ENCODE measurements at regions not wholly inside any gene's neighbourhood (a gene's known extent, or its start where the extent isn't known, plus 50 kb on each side); places are given as distances from the start of the nearest gene placed in this dataset.

DNA sequence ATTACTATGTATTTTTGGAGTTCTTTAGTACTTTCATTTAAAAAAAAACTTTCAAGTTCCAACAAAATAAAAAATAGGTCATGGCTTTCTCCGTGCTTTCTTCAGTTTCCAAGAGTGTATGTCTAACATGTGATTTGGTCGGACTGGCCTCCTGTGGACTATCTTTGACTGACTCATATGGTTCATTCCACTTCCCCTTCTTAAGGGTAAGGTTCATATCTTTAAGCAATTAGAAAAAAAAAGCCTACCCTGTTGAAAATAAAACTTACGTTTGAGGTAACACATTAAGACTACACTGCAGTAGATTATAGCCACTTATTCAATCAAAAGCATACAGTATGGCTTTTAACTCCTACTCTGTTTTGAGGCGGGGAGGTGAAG, 112.8 kb upstream of the AHR start:
- TF ChIP-seq FOXM1 (IDR thresholded peaks at IDR 0.05; ENCODE audit: borderline replicate concordance, low read depth) (no peak), YY1 (IDR thresholded peaks at IDR 0.05; ENCODE audit: low read depth) (no peak), NFIC (IDR thresholded peaks at IDR 0.05) (no peak), EGR1 (IDR thresholded peaks at IDR 0.05) (no peak), TAF1 (IDR thresholded peaks at IDR 0.05; ENCODE audit: low read depth) (no peak), ZBTB7A (IDR thresholded peaks at IDR 0.05; ENCODE audit: low read depth) (no peak), CREB1 (IDR thresholded peaks at IDR 0.05; ENCODE audit: low read depth) (no peak)

DNA sequence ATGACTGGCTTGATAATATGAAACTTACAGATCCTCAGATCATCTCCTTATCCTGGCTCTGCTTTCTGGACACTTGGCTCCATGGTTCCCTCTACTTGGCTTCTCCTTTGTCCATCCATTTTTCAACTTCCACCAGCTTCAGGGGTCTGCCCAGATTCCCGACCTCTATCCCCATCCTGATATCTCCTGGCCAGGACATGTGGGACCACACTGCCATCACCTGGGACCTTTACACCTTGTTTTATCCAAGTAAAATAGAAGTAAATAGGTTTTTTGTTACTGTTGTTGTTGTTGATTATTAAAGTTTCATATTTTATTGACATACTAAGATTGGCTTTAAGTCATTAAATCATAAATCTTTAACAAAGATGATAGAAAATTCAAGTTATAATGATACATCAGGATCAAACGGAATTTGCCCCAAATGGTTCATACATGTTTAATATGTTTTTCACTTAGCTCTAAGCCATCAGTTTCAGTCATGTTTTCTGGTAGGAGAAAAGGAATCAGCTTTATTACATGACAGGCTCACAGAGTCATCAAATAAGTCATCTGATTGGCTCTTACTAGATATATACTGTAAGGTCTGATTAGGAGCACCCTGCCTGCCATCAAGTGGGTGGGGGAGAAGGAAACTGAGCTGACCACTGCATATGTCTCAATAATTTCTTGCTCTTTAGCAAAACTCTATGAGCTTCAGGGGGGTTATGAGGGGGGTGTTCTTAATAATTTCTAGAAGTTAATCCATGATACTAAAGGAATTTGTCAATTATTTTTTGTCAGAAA, 111.5 kb upstream of the AHR start:
- TF ChIP-seq FOXM1 (IDR thresholded peaks at IDR 0.05; ENCODE audit: borderline replicate concordance, low read depth) (no peak), EGR1 (IDR thresholded peaks at IDR 0.05) (no peak), YY1 (IDR thresholded peaks at IDR 0.05; ENCODE audit: low read depth) (no peak), EP300 (IDR thresholded peaks at IDR 0.05; ENCODE audit: borderline replicate concordance) (no peak), TCF12 (IDR thresholded peaks at IDR 0.05; ENCODE audit: low read depth) (no peak), CREB1 (IDR thresholded peaks at IDR 0.05; ENCODE audit: low read depth) (no peak), NFIC (IDR thresholded peaks at IDR 0.05) (no peak)
- TF ChIP-seq, protein P1, sequence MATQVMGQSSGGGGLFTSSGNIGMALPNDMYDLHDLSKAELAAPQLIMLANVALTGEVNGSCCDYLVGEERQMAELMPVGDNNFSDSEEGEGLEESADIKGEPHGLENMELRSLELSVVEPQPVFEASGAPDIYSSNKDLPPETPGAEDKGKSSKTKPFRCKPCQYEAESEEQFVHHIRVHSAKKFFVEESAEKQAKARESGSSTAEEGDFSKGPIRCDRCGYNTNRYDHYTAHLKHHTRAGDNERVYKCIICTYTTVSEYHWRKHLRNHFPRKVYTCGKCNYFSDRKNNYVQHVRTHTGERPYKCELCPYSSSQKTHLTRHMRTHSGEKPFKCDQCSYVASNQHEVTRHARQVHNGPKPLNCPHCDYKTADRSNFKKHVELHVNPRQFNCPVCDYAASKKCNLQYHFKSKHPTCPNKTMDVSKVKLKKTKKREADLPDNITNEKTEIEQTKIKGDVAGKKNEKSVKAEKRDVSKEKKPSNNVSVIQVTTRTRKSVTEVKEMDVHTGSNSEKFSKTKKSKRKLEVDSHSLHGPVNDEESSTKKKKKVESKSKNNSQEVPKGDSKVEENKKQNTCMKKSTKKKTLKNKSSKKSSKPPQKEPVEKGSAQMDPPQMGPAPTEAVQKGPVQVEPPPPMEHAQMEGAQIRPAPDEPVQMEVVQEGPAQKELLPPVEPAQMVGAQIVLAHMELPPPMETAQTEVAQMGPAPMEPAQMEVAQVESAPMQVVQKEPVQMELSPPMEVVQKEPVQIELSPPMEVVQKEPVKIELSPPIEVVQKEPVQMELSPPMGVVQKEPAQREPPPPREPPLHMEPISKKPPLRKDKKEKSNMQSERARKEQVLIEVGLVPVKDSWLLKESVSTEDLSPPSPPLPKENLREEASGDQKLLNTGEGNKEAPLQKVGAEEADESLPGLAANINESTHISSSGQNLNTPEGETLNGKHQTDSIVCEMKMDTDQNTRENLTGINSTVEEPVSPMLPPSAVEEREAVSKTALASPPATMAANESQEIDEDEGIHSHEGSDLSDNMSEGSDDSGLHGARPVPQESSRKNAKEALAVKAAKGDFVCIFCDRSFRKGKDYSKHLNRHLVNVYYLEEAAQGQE (IDR thresholded peaks at IDR 0.05; ENCODE audit: low read depth), result no peak
- TF ChIP-seq, protein P2, sequence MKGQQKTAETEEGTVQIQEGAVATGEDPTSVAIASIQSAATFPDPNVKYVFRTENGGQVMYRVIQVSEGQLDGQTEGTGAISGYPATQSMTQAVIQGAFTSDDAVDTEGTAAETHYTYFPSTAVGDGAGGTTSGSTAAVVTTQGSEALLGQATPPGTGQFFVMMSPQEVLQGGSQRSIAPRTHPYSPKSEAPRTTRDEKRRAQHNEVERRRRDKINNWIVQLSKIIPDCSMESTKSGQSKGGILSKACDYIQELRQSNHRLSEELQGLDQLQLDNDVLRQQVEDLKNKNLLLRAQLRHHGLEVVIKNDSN (IDR thresholded peaks at IDR 0.05), result no peak
- TF ChIP-seq, protein P3, sequence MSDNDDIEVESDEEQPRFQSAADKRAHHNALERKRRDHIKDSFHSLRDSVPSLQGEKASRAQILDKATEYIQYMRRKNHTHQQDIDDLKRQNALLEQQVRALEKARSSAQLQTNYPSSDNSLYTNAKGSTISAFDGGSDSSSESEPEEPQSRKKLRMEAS (IDR thresholded peaks at IDR 0.05), result no peak

DNA sequence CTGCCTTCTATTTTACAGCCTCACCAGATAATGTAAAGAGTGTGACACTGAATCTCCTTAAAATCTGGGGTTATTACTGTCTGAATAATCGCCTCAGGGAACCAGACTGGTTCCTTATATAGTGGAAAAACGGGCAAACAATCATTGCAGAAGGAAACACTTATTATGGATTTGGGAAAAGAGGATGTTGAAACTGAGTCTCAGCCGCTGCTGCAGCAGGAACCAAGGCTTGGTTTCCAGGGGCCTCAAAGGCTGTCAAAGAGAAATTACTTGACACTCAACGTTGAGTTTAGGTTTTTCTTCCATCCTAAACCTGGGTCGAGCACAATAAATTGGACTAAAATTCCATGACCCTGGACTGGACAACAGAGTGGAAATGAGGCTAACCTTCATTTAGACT, 103.8 kb upstream of the AHR start:
- TF ChIP-seq TCF12 (IDR thresholded peaks at IDR 0.05; ENCODE audit: low read depth) (no peak), NFIC (IDR thresholded peaks at IDR 0.05) (no peak), CREB1 (IDR thresholded peaks at IDR 0.05; ENCODE audit: low read depth) (no peak), EP300 (IDR thresholded peaks at IDR 0.05; ENCODE audit: borderline replicate concordance) (no peak), TAF1 (IDR thresholded peaks at IDR 0.05; ENCODE audit: low read depth) (no peak), ZBTB7A (IDR thresholded peaks at IDR 0.05; ENCODE audit: low read depth) (no peak), RAD21 (IDR thresholded peaks at IDR 0.05; ENCODE audit: low read depth) (no peak), CEBPB (IDR thresholded peaks at IDR 0.05) (no peak), EGR1 (IDR thresholded peaks at IDR 0.05) (no peak), TEAD4 (IDR thresholded peaks at IDR 0.05) (no peak), FOXM1 (IDR thresholded peaks at IDR 0.05; ENCODE audit: borderline replicate concordance, low read depth) (no peak)
- TF ChIP-seq, protein P1 (IDR thresholded peaks at IDR 0.05; ENCODE audit: low read depth), result no peak
- TF ChIP-seq, protein P2 (IDR thresholded peaks at IDR 0.05), result no peak
- TF ChIP-seq, protein P3 (IDR thresholded peaks at IDR 0.05), result no peak

DNA sequence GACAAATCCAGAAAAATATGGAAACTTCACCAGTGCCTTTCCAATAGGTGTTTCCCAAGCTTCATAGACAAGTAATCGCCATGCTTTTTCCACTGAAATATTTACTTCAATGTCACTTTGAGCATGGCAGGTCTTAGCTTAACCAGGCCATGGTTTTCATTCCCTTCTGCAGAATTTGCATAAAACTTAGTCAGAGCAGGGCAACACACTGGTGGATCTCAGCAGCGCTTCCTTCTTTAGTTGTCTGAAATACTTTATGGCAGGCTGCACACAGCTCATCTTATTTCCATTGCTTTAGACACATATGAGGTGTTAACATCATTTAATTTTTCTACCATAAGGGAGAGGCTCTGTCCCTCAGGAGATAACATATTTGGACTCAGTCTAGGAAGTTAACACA, 102.9 kb upstream of the AHR start:
- TF ChIP-seq EGR1 (IDR thresholded peaks at IDR 0.05), result no peak
- TF ChIP-seq FOXM1 (IDR thresholded peaks at IDR 0.05; ENCODE audit: borderline replicate concordance, low read depth), result no peak

DNA sequence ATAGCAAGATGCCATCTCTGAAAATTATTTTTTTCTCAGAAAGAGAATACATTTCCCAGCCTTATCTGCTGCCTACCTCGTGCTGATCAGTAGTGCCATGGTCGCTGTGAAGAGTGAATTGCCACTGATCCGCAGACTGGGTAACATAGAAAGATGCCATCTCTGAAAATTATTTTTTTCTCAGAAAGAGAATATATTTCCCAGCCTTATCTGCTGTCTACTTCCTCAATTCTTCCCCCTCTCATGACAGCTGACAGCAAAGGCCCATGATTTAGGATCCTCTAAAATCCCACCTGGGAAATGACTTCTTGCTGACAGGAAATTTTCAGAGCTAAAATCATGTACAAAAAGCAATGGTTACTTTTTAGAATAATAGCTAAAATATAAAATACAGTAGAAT, 92.5 kb upstream of the AHR start:
- TF ChIP-seq FOXM1 (IDR thresholded peaks at IDR 0.05; ENCODE audit: borderline replicate concordance, low read depth), result no peak
- no peak for TF ChIP-seq EGR1 (IDR thresholded peaks at IDR 0.05)
- no peak for TF ChIP-seq ZBTB7A (IDR thresholded peaks at IDR 0.05; ENCODE audit: low read depth)
- TF ChIP-seq, protein P2 (IDR thresholded peaks at IDR 0.05), result no peak
- TF ChIP-seq CEBPB (IDR thresholded peaks at IDR 0.05), result no peak
- TF ChIP-seq TCF12 (IDR thresholded peaks at IDR 0.05; ENCODE audit: low read depth), result no peak
- TF ChIP-seq, protein P1 (IDR thresholded peaks at IDR 0.05; ENCODE audit: low read depth), result no peak
- no peak for TF ChIP-seq TEAD4 (IDR thresholded peaks at IDR 0.05)
- no peak for TF ChIP-seq EP300 (IDR thresholded peaks at IDR 0.05; ENCODE audit: borderline replicate concordance)

All from Ishikawa (cell line).